ENCODE measurements at regions not wholly inside any gene's neighbourhood (a gene's known extent, or its start where the extent isn't known, plus 50 kb on each side); places are given as distances from the start of the nearest gene placed in this dataset.

- TF ChIP-seq CTCF (IDR thresholded peaks at IDR 0.05; ENCODE audit: insufficient read depth, low read depth, low read length) (no peak), EZH2 (IDR thresholded peaks at IDR 0.05; ENCODE audit: insufficient read depth, low read length) (no peak)
These were observed 264.7 kb downstream of the RNF152 start for GRCh38 chr18:61628085-61628484.
